Erythroblast (primary cell): ENCODE measurements at regions not wholly inside any gene's neighbourhood (a gene's known extent, or its start where the extent isn't known, plus 50 kb on each side); places are given as distances from the start of the nearest gene placed in this dataset.

Experiments
- GATA1 ChIP-seq: IDR thresholded peaks from 2 replicates; pipeline ENCODE4 v1.6.1; 2011; ENCODE audit warnings: low read depth, mild to moderate bottlenecking, control low read depth, low read length, moderate library complexity
- POLR2A ChIP-seq: IDR thresholded peaks from 2 replicates; pipeline ENCODE4 v1.6.1; 2011; ENCODE audit warnings: mild to moderate bottlenecking, low read length

- TF ChIP-seq POLR2A (no peak), GATA1 (no peak)
These were observed 337.4 kb upstream of the GRIA1 start for GRCh38 chr5:153153086-153153485.
